ENCODE measurements at regions not wholly inside any gene's neighbourhood (a gene's known extent, or its start where the extent isn't known, plus 50 kb on each side); places are given as distances from the start of the nearest gene placed in this dataset.

DNA sequence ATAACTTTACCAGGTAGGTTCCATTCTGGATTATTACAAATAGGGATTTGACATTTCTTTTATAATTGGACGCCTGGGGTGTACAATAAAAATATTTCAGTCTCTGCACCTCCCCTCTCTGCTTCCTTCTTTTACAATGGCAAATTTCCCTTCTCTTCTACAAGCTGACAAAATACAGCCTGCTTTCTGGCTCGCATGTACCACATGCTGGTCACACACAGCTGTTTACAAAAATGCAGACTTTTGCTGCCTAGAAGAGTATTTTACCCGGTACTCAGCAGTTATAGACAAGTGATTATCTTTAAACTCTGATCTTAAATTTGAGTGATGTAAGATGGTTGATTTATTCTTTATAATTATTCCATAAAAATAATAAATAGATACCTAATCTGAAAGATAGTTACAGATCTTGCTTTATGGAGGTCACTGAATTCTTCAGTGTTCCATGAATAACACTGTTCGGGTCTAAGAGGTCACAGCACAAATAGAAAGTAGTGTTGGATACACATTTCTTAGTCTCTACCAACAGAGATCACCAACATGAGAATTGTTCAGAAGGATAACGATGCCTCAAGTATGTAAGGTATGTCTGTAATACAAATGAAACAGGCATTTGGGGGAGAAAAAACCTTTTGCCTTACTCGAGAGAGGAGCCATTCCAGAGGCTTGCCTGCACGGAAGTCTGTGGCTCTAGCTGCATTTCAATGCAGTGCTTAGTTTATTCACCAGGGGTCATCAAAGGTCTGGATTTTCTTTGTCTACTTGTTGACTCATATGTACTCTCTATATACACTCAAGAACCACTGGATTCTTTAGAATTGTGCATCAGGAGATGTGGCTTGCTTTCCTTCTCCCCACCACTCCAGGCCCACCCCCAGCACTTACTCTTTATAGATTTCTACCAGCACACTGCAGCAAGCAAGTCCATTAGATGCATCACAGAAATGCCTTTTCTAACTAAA is 206.6 kb upstream of the RFX3 start:
- peak; percentile 62 for DNase-seq

DNA sequence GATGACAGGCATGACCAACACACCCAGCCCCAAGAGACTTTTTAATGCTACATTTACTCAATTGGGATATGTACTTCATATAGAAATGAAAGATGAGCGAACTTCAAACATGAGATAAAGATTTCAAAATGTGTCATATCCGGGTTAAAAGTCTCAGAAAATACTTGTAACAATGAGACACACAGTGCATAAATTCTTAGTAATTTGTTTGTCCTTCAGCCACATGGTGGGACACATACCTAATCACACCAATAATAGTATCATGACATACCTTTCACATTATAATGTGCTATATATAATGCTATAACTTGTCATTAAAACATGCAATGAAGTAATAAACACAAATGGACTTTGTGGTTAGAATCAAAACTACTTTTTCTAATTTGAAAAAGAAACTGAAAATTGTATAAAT is 204.7 kb upstream of the RFX3 start:
- no peak for DNase-seq

DNA sequence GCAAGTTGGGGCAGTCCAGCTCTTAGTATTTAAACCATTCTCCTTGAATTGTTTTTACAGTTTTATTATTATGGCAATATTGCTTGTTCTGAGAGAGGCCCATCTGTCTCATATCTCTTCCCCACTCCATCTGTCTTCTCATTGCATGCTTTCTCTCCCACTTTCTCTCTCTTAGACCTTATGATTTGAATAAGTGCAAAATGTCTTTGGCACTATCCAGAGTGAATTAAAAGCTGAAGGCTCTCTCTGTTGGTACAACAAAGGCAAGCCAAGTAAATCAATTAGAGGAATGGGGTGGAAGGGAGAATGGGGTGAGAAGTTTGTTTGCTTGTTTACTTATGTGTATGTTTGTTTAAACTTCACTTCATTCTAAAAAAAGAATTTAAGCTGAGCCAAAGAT is 195.3 kb upstream of the RFX3 start:
- DNase-seq: no peak

DNA sequence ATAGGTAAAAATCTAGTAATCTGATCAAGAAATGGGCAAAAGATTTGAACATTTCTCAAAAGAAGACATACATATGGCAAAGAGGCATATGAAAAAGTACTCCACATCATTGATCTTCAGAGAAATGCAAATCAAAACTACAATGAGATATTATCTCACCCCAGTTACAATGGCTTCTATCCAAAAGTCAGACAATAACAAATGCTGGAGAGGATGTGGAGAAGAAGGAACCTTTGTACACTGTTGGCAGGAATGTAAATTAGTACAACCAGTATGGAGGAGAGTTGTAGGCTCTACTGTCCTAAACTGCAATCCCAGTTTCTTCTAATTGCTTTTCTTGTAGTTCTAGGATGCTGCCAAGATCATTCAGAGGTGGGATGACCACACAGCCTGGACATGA is 193.5 kb upstream of the RFX3 start:
- DNase-seq: no peak

DNA sequence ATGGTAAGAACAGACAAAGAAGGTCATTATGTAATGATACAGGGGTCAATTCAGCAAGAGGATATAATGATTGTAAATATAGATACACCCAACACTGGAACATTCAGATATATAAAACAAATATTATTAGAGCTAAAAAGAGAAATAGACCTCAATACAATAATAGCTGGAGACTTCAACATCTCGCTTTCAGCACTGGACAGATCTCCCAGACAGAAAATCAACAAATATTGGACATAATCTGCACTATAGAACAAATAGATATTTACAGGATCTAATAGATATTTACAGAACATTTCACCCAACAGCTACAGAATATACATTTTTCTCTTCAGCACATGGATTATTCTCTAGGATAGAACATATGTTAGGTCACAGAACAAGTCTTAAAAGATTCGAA is 190.6 kb upstream of the RFX3 start:
- DNase-seq: no peak

DNA sequence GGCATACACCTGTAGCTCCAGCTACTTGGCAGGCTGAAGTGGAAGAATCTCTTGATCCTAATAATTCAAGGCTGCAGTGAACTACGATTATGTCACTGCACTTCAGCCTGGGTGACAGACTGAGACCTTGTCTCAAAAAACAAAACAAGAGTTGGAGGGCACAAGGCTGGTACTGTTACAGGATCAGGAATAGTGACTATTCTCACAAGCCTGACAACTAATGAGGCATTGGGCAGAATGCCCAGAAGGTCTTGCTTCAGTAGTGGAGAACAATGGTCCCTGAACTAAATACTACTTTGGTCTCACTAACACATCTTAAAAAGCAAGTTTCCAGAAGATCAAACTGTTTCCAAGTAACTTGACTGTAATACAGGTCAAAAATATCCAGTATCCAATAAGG is 182.9 kb upstream of the RFX3 start:
- no peak for DNase-seq

DNA sequence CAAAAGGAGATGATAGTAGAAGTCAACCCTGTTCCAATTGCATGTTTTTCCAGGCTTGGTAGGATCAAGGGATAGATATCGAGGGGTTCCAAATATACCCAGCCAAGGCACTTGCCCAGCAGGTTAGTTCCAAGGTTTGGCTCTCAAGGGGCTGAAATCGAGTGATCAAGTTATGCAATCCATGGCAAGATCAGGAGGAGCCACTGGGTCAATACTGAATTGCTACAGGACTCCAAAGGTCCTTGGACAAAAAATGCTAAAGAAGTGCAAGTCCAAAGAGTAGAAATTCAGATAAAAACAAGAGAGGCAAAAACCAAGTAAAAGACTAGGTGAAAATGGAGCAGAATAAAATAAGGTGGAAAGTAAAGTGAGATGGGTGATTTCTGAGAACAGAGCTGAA is 179.1 kb upstream of the RFX3 start:
- DNase-seq: no peak

DNA sequence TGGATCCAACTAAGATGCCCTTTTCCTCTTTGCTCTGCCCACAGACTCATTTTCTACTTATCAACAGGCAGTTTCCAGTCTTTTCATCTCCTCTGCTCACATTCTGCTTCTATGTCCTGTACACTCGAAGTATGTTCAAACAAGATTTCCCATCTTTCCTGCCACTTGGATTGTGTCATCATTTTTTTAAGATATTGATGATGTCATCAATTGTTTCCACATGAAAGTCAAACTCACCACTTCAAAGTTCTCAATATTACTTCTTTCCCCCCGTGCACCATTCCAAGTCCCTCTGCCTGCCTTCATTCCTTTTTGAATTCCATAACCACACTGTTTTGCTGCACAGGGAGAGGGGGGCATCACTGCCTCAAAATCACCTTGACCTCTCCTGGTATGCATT is 175.0 kb upstream of the RFX3 start:
- no peak for DNase-seq

DNA sequence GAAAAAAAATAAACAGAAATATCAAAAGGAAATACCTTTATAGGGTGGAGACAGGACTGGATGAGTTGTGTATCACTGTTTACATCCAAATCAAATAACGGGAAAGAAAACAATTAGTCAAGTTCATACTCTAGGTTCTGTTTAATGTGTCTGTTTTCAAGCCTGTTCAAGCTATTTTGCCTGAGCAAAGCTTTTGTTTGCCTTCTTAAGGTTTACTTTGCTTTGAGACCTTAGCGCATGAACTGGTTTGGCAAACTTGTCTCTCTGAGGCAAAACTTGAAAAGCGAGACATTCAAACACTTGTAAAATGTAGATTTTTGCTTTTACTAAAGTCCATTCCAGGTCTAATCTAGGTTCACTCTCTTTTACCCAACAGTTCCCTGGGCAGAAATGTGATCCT is 174.1 kb upstream of the RFX3 start:
- no peak for DNase-seq

DNA sequence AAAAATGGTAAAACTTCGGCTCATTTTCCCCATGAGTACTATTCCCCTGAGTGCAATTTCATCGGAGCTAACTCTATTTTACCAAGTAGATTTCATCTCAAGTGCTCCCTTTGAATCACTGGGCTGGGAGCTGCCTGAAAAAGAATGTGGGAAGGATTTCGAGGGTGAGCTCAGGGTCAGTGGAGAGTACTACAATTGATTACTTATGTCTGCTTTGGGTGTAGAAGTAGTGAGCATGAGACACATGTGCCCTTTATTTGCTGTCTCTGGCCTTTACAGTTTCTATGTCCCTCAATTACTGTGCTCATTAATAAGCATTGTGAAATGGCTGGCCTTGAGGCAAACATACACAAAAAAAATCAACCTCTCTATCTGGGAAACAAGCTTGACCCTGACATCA is 172.7 kb upstream of the RFX3 start:
- DNase-seq: no peak

DNA sequence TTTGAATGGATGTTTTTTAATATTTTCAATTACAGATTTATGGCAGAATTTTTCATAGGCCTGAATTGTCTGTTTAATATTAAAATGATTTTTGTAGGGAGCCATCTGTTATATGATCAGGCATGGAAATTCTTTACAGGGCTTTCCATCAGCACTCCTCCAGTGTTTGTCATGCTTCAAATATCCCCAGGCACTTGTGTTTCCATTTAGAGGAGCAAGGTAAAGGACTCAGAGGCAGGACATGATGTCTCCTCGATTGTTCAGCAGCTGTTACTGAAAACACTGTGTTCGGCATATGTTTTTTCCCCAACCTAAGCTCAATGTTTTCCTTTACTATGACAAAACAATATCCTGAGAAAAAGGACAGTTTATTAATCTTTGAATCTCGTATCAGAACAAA is 172.3 kb upstream of the RFX3 start:
- DNase-seq: no peak

DNA sequence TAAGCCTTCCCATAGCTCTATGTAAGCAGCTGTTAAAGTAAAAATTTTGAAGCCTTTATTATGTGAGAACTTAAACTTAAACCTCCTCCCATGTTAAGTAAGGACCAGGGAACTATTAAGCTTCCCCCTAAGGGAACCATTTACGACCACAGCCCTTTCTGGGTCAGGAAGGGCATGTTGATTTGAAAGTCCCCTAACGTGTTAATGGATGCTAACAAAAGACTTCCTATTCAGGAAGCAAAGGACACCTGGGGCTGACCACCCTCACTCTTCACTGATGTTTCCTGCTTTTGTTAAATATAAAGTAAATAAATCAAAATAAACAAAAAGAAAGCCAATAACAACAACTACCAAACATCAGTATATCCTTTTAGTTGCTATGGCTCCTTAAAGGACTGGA is 170.6 kb upstream of the RFX3 start:
- no peak for DNase-seq

DNA sequence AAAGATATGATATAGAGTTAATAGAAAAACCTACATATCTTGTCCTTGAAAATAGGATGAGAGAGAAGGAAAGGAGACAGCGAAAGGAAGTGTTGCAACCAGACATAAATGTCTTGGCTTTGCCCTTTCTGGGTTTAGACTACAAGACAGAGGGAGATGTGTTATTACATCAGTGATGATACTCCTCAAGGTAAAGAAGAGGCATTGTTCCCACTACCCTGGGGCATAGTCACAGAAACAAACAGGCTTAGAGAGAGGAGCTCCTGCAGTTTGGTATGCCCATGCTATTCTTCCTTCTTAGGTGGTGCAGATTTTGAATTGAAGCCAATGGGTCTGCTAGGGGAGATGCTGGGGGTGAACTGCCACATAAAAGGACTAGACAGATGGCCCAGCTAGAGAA is 166.8 kb upstream of the RFX3 start:
- no peak for DNase-seq

DNA sequence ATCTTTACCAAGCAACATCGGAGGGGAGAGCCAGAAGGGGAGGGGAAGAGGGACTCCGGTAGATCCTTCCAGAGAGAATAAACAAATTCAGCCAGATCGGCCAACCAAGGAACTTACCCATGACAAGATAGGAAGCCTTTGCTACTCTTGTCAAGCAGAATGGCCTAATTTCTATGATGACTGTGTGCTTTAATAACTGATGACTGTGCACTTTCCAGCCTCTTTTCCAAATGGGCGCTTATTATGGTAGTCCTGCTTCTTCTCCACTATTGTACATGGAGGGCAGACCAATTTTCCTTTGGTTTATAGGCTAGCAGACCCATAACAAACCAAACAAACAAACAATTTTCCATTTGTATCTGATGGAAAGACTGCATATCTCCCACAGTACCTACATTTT is 163.8 kb upstream of the RFX3 start:
- DNase-seq: no peak

DNA sequence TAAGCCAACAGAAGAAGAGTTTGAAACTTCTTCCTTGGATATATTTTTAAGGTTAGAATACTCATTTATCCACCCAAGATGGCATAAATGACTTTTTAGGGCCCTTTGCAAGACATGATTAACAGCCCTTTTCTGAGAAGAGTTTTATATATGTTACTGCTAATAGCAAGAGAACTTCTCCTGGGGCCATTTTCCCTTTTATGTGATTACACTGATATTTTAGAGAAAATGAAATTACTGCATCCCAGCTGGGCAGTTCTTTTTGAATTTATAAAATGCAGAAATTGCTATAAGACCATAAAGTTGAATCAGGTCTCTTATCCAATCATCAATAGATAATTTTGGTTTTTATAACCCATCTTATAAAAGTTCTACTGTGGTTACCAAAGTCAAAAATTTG is 161.3 kb upstream of the RFX3 start:
- no peak for DNase-seq

DNA sequence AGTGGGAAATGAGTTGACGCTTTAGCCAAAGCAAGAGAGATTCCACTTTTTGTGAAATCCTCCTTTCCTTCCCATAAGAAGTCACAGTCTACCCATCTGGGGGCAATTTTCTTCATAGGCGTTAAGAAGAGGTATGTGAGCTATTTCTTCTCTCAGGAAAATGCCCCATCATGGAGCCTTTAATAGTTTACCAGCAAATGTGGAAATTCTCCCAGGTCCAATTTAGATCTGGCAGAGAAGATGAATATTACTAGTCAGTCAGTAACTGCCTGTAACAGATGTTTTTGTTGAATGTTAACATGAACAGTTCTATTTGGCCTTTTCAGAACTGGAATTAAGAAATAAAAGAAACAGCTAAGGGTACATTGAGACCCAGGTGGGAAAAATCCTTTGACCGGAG is 156.4 kb upstream of the RFX3 start:
- DNase-seq: no peak

DNA sequence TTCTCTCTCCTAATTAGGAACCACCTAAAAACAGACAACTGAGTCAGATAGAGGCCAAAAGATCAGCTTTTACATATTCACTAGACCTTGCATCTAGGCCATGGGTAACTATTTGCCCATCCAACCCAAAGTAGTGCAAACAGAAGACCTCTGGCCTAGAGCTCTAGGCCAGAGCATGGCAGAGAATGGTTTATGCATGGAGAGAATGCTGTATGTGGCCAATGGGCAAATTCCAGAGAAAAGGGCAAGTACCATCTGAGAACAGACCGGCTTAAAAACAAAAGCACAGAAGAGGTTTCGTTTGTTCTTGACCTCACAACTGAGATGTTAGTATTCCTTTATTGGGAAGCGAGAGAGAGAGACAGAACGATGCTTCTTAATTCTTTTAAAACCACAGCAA is 151.7 kb upstream of the RFX3 start:
- DNase-seq: no peak

DNA sequence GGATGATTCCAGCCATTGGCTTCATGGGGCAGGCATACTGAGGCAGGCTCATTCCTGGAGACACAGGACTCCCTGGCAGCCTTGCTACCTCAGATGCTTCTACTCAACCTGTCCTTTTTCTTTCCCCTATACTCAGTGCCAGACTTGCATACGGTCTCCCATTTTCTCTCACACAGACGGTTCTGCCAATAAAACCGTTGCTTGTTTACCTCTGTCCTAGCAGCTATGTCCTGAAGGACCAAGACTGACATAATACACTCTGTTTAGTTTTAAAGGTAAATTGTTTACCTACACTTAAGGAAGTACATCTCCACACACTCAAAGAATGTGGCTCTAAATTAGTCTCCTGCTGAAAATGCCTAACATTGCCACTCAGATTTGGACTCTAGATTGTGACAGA is 151.0 kb upstream of the RFX3 start:
- DNase-seq: no peak

DNA sequence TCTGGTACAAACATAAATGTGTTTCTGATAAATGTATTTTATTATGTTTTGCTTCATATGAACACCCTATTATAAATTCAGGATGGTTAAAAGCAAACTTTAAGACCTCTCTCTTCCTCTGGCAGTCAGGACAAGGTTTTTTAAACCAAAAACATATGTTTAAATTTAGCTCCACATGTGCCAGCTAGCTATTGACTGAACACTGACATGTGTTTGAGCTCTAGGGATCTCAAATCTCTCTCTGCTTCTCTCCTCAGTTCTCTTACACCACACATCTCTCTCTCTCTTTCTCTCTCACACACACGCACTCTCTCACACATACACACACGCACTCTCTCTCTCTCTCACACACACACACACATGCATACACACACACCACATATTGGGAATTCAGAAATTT is 150.1 kb upstream of the RFX3 start:
- DNase-seq: no peak

DNA sequence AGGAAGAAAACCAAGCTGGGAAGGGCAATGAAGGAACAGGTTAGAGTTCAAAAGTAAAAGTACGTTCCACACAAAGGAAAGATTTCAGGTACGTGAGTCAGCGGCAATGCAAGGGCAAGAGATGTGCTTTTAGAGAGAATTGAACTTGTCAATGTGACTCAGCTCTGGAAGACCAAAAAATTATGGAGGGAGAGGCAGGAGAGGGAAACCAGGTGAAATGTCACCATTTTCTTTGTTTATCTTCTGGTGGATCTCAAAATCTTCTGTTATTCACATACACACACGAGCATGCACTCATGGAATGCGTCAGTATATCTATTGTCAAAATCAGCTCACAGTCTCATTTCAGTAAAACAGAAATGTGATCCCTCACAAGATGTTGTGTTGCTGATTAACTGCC is 148.8 kb upstream of the RFX3 start:
- no peak for DNase-seq

DNA sequence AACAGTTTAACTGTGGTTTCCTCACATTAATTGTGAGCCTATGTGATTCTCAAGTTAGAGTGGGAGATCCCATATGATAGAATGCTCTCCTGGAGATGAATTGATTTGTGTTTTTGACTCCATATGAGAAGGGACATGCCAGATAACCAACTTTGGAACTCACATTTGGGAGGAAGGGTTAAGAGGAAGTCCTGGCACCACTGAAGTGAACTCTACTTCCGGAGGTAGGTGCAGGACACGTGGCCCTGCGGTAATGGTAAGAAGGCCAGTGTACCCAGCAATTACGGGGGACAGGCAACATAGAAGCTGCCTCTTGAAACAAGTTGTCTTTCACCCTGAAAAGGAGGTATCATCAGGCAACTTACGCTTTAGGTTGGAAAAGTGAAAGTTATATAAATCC is 146.6 kb upstream of the RFX3 start:
- no peak for DNase-seq

DNA sequence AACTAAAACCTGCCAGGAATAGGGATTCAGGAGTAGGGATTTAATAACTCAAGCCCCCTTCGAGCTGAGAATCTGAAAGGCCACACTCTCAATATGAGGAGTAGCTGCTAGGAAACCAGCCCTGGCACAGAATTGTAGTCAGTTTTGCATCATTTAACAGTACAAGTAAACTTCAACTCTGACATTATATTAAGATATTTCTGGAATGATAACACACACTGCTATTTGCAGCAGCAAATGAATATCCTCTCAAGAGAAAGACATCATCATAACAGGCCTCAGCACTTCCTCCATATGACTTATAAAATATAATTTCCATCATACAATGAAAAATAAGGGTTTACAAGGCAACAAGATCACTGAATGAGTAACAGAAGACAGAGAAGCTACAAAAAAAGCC is 138.2 kb upstream of the RFX3 start:
- DNase-seq: no peak

DNA sequence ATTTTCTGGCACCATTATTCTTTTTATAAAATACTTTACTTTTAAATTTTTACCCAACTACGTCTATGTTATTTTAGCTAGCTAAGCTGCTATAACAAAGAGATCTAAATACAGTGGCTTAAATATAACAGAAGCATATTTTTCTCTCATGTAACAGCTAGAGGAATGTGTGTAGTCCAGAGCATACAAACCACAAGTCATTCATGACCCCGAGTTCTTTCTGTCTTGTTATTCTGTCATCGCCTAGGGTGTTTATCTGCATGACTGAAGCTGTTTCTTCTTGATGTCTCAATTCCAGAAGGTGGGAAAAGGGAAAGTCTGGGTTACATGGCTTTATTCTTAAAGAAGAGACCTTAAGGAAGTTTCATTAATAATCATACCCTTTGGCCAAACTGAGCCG is 136.9 kb upstream of the RFX3 start:
- DNase-seq: no peak

DNA sequence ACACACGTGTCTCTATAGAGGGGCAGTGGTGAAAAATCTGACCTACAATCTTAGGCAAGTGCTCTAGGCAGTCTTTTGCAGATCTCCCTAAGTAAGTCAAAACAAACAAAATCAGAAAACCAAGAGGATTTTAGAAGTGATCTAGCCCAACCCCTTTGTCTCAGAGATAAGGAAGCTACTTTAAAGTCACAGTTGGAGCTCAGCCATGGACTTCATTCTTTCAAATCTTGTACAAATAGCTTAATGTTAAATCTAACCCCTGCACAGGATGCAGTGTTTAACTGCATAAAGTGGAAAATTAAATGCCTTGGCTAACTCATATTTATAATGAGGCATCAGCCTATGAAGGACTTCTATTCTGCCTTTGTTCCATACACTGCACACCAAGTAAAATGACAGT is 135.1 kb upstream of the RFX3 start:
- DNase-seq: no peak

DNA sequence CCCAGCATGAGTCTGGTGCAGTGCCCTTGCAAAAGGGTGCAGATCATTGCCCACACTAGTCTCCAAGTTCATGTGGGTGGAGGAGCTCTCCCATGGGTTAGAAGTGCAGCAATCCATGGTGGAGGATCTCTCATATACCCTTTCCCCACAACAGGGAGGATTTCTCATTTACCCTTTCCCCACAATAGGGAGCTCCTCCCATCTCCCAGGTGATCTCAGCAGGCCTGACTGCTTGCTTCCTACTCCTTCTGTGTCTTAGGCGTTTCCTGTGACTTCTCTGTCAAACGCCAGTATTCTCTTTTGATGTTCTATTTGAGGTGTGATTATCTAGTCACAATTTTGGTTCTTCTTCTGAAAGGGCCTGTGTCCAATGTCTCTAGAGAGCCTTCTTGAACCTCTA is 133.8 kb upstream of the RFX3 start:
- DNase-seq: no peak
